MM.1S (cell line): ENCODE measurements at regions not wholly inside any gene's neighbourhood (a gene's known extent, or its start where the extent isn't known, plus 50 kb on each side); places are given as distances from the start of the nearest gene placed in this dataset.

Experiments used
- DNase-seq: peaks from one replicate; pipeline ENCODE4 v3.0.0-alpha.2; 2015
- H2AFZ ChIP-seq: fragments of 300-600 bp; sonication (generic); 2 replicates; pipeline ENCODE4 v1.6.0; 2016; ENCODE audit warnings: antibody characterized with exemption, low read length
- H3F3A ChIP-seq: fragments of 300-600 bp; sonication (generic); 2 replicates; pipeline ENCODE4 v1.6.1; 2016; ENCODE audit warnings: mild to moderate bottlenecking, antibody characterized with exemption, low read length, moderate library complexity, mixed read lengths; ENCODE audit not compliant: insufficient read depth
- H3K27ac ChIP-seq: fragments of 300-600 bp; sonication (generic); 2 replicates; pipeline ENCODE4 v1.5.1; 2016; ENCODE audit warnings: mild to moderate bottlenecking, low read length
- H3K27me3 ChIP-seq: fragments of 300-600 bp; sonication (generic); replicated peaks from 2 replicates; pipeline ENCODE4 v1.6.0; 2016; ENCODE audit warnings: low read length; ENCODE audit not compliant: insufficient read depth
- H3K36me3 ChIP-seq: fragments of 300-600 bp; sonication (generic); replicated peaks from 2 replicates; pipeline ENCODE4 v1.6.1; 2016; ENCODE audit warnings: mild to moderate bottlenecking, low read length, mixed read lengths; ENCODE audit not compliant: insufficient read depth
- H3K4me1 ChIP-seq: fragments of 300-600 bp; sonication (generic); 2 replicates; pipeline ENCODE4 v1.6.1; 2016; ENCODE audit warnings: low read length, mixed read lengths
- H3K4me2 ChIP-seq: fragments of 300-600 bp; sonication (generic); 2 replicates; pipeline ENCODE4 v1.6.0; 2016; ENCODE audit warnings: low read depth, low read length
- H3K4me3 ChIP-seq: fragments of 300-600 bp; sonication (generic); 2 replicates; pipeline ENCODE4 v1.5.1; 2016; ENCODE audit warnings: low read length, mixed read lengths
- H3K79me2 ChIP-seq: fragments of 300-600 bp; sonication (generic); 2 replicates; pipeline ENCODE4 v1.6.1; 2016; ENCODE audit warnings: mixed run types, low read length, mixed read lengths
- H3K9ac ChIP-seq: fragments of 300-600 bp; sonication (generic); 2 replicates; pipeline ENCODE4 v1.6.1; 2016; ENCODE audit warnings: low read length, mixed read lengths
- H3K9me2 ChIP-seq: fragments of 300-600 bp; sonication (generic); replicated peaks from 2 replicates; pipeline ENCODE4 v1.6.1; 2016; ENCODE audit warnings: mild to moderate bottlenecking, low read length, mixed read lengths; ENCODE audit not compliant: insufficient read depth
- H3K9me3 ChIP-seq: fragments of 300-600 bp; sonication (generic); replicated peaks from 2 replicates; pipeline ENCODE4 v1.6.1; 2016; ENCODE audit warnings: mild to moderate bottlenecking, low read length, mixed read lengths; ENCODE audit not compliant: insufficient read depth
- H4K20me1 ChIP-seq: fragments of 300-600 bp; sonication (generic); 2 replicates; pipeline ENCODE4 v1.6.1; 2016; ENCODE audit warnings: mild to moderate bottlenecking, low read length, moderate library complexity, mixed read lengths; ENCODE audit not compliant: insufficient read depth
- CTCF ChIP-seq: fragments of 300-600 bp; sonication (generic); IDR thresholded peaks from 2 replicates; pipeline ENCODE4 v1.5.1; 2016; ENCODE audit warnings: antibody characterized with exemption, low read length, mixed read lengths
- EZH2 ChIP-seq: fragments of 300-600 bp; sonication (generic); optimal IDR thresholded peaks from 2 replicates; pipeline ENCODE3; 2017; ENCODE audit warnings: low read depth, mild to moderate bottlenecking, antibody characterized with exemption, low read length, mixed read lengths
- EZH2phosphoT487 ChIP-seq: fragments of 300-600 bp; sonication (generic); IDR thresholded peaks from 2 replicates; pipeline ENCODE4 v1.6.1; 2018; ENCODE audit warnings: antibody characterized with exemption, low read length

- no peak for DNase-seq
- Histone ChIP-seq H3K36me3 (no peaks in the 10 kb centered on the region), H3F3A (no peaks in the 10 kb centered on the region), H3K27me3 (no peaks in the 10 kb centered on the region), H3K27ac (no peak overlapping the region), H4K20me1 (no peaks in the 10 kb centered on the region), H3K79me2 (no peaks in the 10 kb centered on the region), H3K4me2 (no peak overlapping the region), H3K9me3 (no peaks in the 10 kb centered on the region), H3K9ac (no peak overlapping the region), H3K9me2 (no peaks in the 10 kb centered on the region), H3K4me3 (no peak overlapping the region), H3K4me1 (no peaks in the 10 kb centered on the region), H2AFZ (no peak overlapping the region)
- no peak for TF ChIP-seq EZH2
- TF ChIP-seq CTCF = no peak
- no peak for TF ChIP-seq EZH2phosphoT487
Observed at GRCh38 chr10:3578682-3579081, 206.3 kb downstream of the KLF6 start.

GRCh38 chr10:3578159-3578558, 206.8 kb downstream of the KLF6 start:
- no peaks in the 10 kb centered on the region for H3K36me3 ChIP-seq
- H3K9me2 ChIP-seq = no peaks in the 10 kb centered on the region
- H3K4me3 ChIP-seq = no peak overlapping the region
- no peaks in the 10 kb centered on the region for H3K4me1 ChIP-seq
- no peak overlapping the region for H3K9ac ChIP-seq
- no peak for DNase-seq
- no peaks in the 10 kb centered on the region for H3K9me3 ChIP-seq
- no peak overlapping the region for H3K27ac ChIP-seq
- H4K20me1 ChIP-seq = no peaks in the 10 kb centered on the region
- TF ChIP-seq CTCF = no peak
- no peak for TF ChIP-seq EZH2
- no peak for TF ChIP-seq EZH2phosphoT487
- H2AFZ ChIP-seq = no peak overlapping the region
- H3K4me2 ChIP-seq = no peak overlapping the region
- H3K79me2 ChIP-seq = no peaks in the 10 kb centered on the region
- no peaks in the 10 kb centered on the region for H3F3A ChIP-seq
- H3K27me3 ChIP-seq = no peaks in the 10 kb centered on the region

GRCh38 chr10:3574451-3574850, 210.6 kb downstream of the KLF6 start:
- Histone ChIP-seq H3K27me3 (no peaks in the 10 kb centered on the region), H3K79me2 (no peaks in the 10 kb centered on the region), H3K9ac (no peak overlapping the region), H3K9me3 (no peaks in the 10 kb centered on the region), H3K27ac (no peak overlapping the region), H3F3A (no peaks in the 10 kb centered on the region), H4K20me1 (no peaks in the 10 kb centered on the region), H3K4me3 (no peak overlapping the region), H3K9me2 (no peaks in the 10 kb centered on the region), H3K4me1 (no peaks in the 10 kb centered on the region), H3K4me2 (no peak overlapping the region), H3K36me3 (no peaks in the 10 kb centered on the region), H2AFZ (no peak overlapping the region)
- no peak for DNase-seq
- no peak for TF ChIP-seq EZH2phosphoT487
- TF ChIP-seq EZH2 = no peak
- no peak for TF ChIP-seq CTCF

- Histone ChIP-seq H3K9me3 (no peaks in the 10 kb centered on the region), H3K9me2 (no peaks in the 10 kb centered on the region), H3K27me3 (no peaks in the 10 kb centered on the region), H3K4me1 (no peaks in the 10 kb centered on the region), H3F3A (no peaks in the 10 kb centered on the region), H3K79me2 (no peaks in the 10 kb centered on the region), H3K4me3 (no peak overlapping the region), H3K36me3 (no peaks in the 10 kb centered on the region), H4K20me1 (no peaks in the 10 kb centered on the region), H3K4me2 (no peak overlapping the region), H3K27ac (no peak overlapping the region), H2AFZ (no peak overlapping the region), H3K9ac (no peak overlapping the region)
- no peak for DNase-seq
- TF ChIP-seq EZH2 (no peak), EZH2phosphoT487 (no peak), CTCF (no peak)
Observed at GRCh38 chr10:3573498-3573897, 211.5 kb downstream of the KLF6 start.
